ENCODE measurements at regions not wholly inside any gene's neighbourhood (a gene's known extent, or its start where the extent isn't known, plus 50 kb on each side); places are given as distances from the start of the nearest gene placed in this dataset.

DNA sequence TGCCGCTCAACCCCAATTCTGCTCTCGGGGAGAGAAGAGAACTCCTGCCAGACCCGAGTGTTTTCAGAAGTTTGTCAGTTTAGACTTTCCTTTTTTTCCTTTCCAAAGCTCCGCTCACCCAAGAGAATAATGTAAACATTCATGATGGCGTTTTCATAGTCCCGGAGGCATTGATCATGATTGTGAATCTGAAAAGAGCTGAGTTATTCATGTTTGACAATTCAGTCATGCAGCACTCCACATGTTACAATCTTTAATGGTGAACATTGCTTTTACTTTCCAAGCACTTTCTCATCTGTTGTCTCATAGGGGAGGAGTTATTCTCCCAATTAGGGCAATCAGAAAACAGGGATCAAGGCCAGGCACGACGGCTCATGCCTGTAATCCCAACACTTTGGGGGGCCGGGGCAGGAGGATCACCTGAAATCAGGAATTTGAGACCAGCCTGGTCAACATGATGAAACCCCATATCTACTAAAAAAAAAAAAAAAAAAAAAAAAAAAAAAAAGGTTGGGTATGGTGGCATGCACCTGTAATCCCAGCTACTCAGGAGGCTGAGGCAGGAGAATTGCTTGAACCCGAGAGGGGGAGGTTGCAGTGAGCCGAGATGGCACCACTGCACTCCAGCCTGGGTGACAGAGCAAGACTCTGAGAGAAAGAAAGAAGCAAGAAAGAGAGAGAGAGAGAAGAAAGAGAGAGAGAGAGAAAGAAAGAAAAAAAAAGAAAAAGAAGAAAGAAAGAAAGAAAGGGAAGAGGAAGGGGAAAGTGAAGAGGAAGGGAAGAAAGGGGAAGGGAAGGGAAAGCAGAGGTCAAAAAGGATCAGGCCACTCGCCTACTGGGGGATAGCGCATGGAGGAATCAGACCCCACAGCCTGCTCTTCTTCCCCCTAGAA is 70.0 kb upstream of the TNRC6C start:
- Histone ChIP-seq H3K27ac (ENCODE audit: extremely low read depth, low read depth, low read length) (no peak overlapping the region), H3K4me3 (peak overlapping the region; percentile 12; the same call in 1 of the 2 replicates), H2AFZ (ENCODE audit: low read depth, low read length) (peak overlapping the region; percentile 80; the same call in 1 of the 2 replicates), H4K20me1 (replicated peaks; ENCODE audit: control insufficient read depth, insufficient read depth, low read length) (0 out of 2 replicates have a peak, but pooled peaks cover 3% of the 10 kb centered on the region), H3K4me1 (replicated peaks in 1 of 2; ENCODE audit: control insufficient read depth in 2 of 2, insufficient read depth in 2 of 2, low read length in 2 of 2) (peaks cover 18 to 28% of the 10 kb centered on the region in 2 experiments), H3K9me3 (replicated peaks; ENCODE audit: control insufficient read depth, insufficient read depth, low read depth, low read length) (no peaks in the 10 kb centered on the region), H3K4me2 (ENCODE audit: insufficient read depth, low read length) (peak overlapping the region; percentile 78), H3K79me2 (ENCODE audit: control insufficient read depth, insufficient read depth, low read length) (no peaks in the 10 kb centered on the region), H3K27me3 (ENCODE audit: control insufficient read depth in 2 of 2, insufficient read depth in 2 of 2, low read length in 2 of 2) (peaks cover 25 to 63% of the 10 kb centered on the region in 2 experiments; a peak in 4 of 5 replicates), H3K9me1 (ENCODE audit: control insufficient read depth, insufficient read depth, low read length) (no peaks in the 10 kb centered on the region), H3K9ac (ENCODE audit: insufficient read depth in 1 of 2, low read depth in 2 of 2, low read length in 2 of 2) (peak overlapping the region in 1 of 2 experiments; percentile 62; a peak in 1 of 4 replicates), H3K36me3 (ENCODE audit: control insufficient read depth, insufficient read depth, low read length) (no peaks in the 10 kb centered on the region)
- intact Hi-C loops (cut with micrococcal nuclease) (loop anchor here (10.0 kb wide), 1 partner anchor 54 kb away; no protein-coding TSS in a partner anchor), in situ Hi-C loops (cut with MboI) (no loop called here)
- ATAC-seq (no peak), FAIRE-seq (no peak), DNase-seq (ENCODE audit: extremely low read depth in 1 of 4, low spot score in 3 of 4) (no peak)
- ChIA-PET POLR2A (interaction anchor here (1.1 to 3.5 kb wide), 3 partner anchors 12 to 125 kb away, joined by 3 to 17 read pairs (median 3); partner anchors contain the start of gene TNRC6C), CTCF (ENCODE audit: low intra/inter-chr PET ratio) (no interaction called here)
- 12% methylated on average over 13 of the region's 13 CpGs for WGBS (ENCODE audit: insufficient coverage, low coverage, missing lambda C conversion rate)
- no TSS peak for BruUV-seq (replicated peaks)
- TF ChIP-seq SMARCA5 (IDR thresholded peaks at IDR 0.05) (no peak), ZBED1 (IDR thresholded peaks at IDR 0.05) (no peak), ZFX (CRISPR knock-in tag; IDR thresholded peaks at IDR 0.05) (no peak), ZSCAN32 (CRISPR knock-in tag; IDR thresholded peaks at IDR 0.05) (no peak), TAF15 (IDR thresholded peaks at IDR 0.05; ENCODE audit: low read depth, low read length) (no peak), ZNF512 (tag; IDR thresholded peaks at IDR 0.05) (peak; percentile 89), ZNF507 (tag; conservative IDR thresholded peaks at IDR 0.05) (no peak)
- TF ChIP-seq, protein P1, sequence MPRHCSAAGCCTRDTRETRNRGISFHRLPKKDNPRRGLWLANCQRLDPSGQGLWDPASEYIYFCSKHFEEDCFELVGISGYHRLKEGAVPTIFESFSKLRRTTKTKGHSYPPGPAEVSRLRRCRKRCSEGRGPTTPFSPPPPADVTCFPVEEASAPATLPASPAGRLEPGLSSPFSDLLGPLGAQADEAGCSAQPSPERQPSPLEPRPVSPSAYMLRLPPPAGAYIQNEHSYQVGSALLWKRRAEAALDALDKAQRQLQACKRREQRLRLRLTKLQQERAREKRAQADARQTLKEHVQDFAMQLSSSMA (CRISPR knock-in tag; IDR thresholded peaks at IDR 0.05): no peak
